SK-N-SH (cell line): ENCODE measurements at regions not wholly inside any gene's neighbourhood (a gene's known extent, or its start where the extent isn't known, plus 50 kb on each side); places are given as distances from the start of the nearest gene placed in this dataset.

Experiments
- CTCF ChIA-PET: fragments of 300-600, 350-600 bp; formaldehyde crosslinking; extraction: SDS; loops from one replicate; lab custom pipeline; 2021; lab: Yijun Ruan, JAX
- POLR2A ChIA-PET: fragments of 350-600 bp; sonication (Branson Sonifier 250); formaldehyde crosslinking; extraction: SDS; loops from one replicate; lab custom pipeline; 2020; ENCODE audit warnings: antibody characterized with exemption, inconsistent platforms; lab: Yijun Ruan, JAX
- DNase-seq: peaks from one replicate; pipeline ENCODE4 v3.0.0; 2012
- H2AFZ ChIP-seq: fragments of 200-600 bp; sonication (generic); 2 replicates; pipeline ENCODE4 v1.8.1; 2016; ENCODE audit warnings: antibody characterized with exemption, mild to moderate bottlenecking, low read depth
- H3F3A ChIP-seq: fragments of 200-600 bp; sonication (generic); replicated peaks from 2 replicates; pipeline ENCODE3; 2016; ENCODE audit warnings: antibody characterized with exemption, mild to moderate bottlenecking; ENCODE audit not compliant: insufficient read depth
- H3K27ac ChIP-seq, 2 experiments: fragments of 200-500 bp in 1 of 2; fragments of 200-600 bp in 1 of 2; sonication (Bioruptor generic) in 1 of 2; sonication (generic), shearing (Covaris generic) in 1 of 2; 2 replicates each; pipeline versions ENCODE4 v1.5.1 to v1.6.1; 2014 to 2016; ENCODE audit warnings: low read depth in 2 of 2, inconsistent platforms in 1 of 2, low read length in 1 of 2, mild to moderate bottlenecking in 1 of 2, mixed read lengths in 1 of 2
- H3K27me3 ChIP-seq: fragments of 200-600 bp; sonication (generic), shearing (Covaris generic); 2 replicates; pipeline ENCODE4 v1.6.1; 2016; ENCODE audit warnings: mixed run types; ENCODE audit not compliant: insufficient read depth
- H3K36me3 ChIP-seq, 2 experiments: fragments of 200-500 bp in 1 of 2; fragments of 200-600 bp in 1 of 2; sonication (Bioruptor generic) in 1 of 2; sonication (generic) in 1 of 2; replicated peaks in 1 of 2; 2 replicates each; pipeline versions ENCODE3 to v1.5.1; 2014 to 2016; ENCODE audit warnings: low read length in 1 of 2, mild to moderate bottlenecking in 1 of 2; ENCODE audit not compliant: insufficient read depth in 2 of 2, control insufficient read depth in 1 of 2
- H3K4me1 ChIP-seq, 2 experiments: fragments of 200-500 bp in 1 of 2; fragments of 200-600 bp in 1 of 2; sonication (Bioruptor generic) in 1 of 2; sonication (generic), shearing (Covaris generic) in 1 of 2; 2 replicates each; pipeline versions ENCODE4 v1.5.1 to v1.6.1; 2014 to 2016; ENCODE audit warnings: low read depth in 1 of 2, low read length in 1 of 2, mixed run types in 1 of 2; ENCODE audit not compliant: insufficient read depth in 2 of 2, control insufficient read depth in 1 of 2
- H3K4me2 ChIP-seq: fragments of 200-600 bp; sonication (generic), shearing (Covaris generic); 2 replicates; pipeline ENCODE4 v1.6.1; 2017; ENCODE audit warnings: mixed run types
- H3K4me3 ChIP-seq, 2 experiments: fragments of 200-500 bp in 1 of 2; fragments of 200-600 bp in 1 of 2; sonication (Bioruptor generic) in 1 of 2; sonication (generic), shearing (Covaris generic) in 1 of 2; 2 replicates each; pipeline versions ENCODE4 v1.5.1 to v1.8.1; 2014 to 2016; ENCODE audit warnings: low read depth in 2 of 2, inconsistent platforms in 1 of 2, low read length in 1 of 2, mild to moderate bottlenecking in 1 of 2, mixed read lengths in 1 of 2, moderate library complexity in 1 of 2
- H3K79me2 ChIP-seq: fragments of 200-600 bp; sonication (generic); 2 replicates; pipeline ENCODE4 v1.8.1; 2017; ENCODE audit warnings: mild to moderate bottlenecking; ENCODE audit not compliant: insufficient read depth
- H3K9ac ChIP-seq: fragments of 200-600 bp; sonication (generic); 2 replicates; pipeline ENCODE4 v1.6.1; 2017; ENCODE audit warnings: mixed run types
- H3K9me2 ChIP-seq: fragments of 200-600 bp; sonication (generic); 2 replicates; pipeline ENCODE4 v1.6.1; 2017; ENCODE audit warnings: mixed run types
- H3K9me3 ChIP-seq: fragments of 200-600 bp; sonication (generic); 2 replicates; pipeline ENCODE4 v1.6.1; 2017; ENCODE audit warnings: mixed run types, mild to moderate bottlenecking, moderate library complexity
- H4K20me1 ChIP-seq: fragments of 200-600 bp; sonication (generic); 2 replicates; pipeline ENCODE4 v1.6.1; 2017; ENCODE audit warnings: mild to moderate bottlenecking, mixed run types; ENCODE audit not compliant: insufficient read depth
- CHD2 ChIP-seq: fragments of 150-350 bp; IDR thresholded peaks from 2 replicates; pipeline ENCODE4 v1.6.1; 2018; ENCODE audit warnings: low read length; ENCODE audit not compliant: partially characterized antibody
- ELF1 ChIP-seq: IDR thresholded peaks from 2 replicates; pipeline ENCODE4 v1.4.0; 2012
- EP300 ChIP-seq, 2 experiments: IDR thresholded peaks; 2 replicates each; pipeline versions ENCODE4 v1.4.0 to v1.6.1; 2012; ENCODE audit warnings: borderline replicate concordance in 1 of 2, low read depth in 1 of 2, low read length in 1 of 2
- EZH2phosphoT487 ChIP-seq: fragments of 200-600 bp; sonication (generic); IDR thresholded peaks from 2 replicates; pipeline ENCODE4 v1.6.1; 2017; ENCODE audit warnings: low read depth, mixed run types, mild to moderate bottlenecking, antibody characterized with exemption, moderate library complexity, borderline replicate concordance
- FOSL2 ChIP-seq: IDR thresholded peaks from 2 replicates; pipeline ENCODE4 v1.4.0; 2012; ENCODE audit warnings: low read depth, mild to moderate bottlenecking, moderate library complexity, borderline replicate concordance
- FOXJ3 ChIP-seq: sonication (generic); formaldehyde crosslinking; IDR thresholded peaks from 2 replicates; pipeline ENCODE4 v1.5.1; 2020; ENCODE audit warnings: mild to moderate bottlenecking, missing genetic modification reagents
- GATA2 ChIP-seq: sonication (generic); formaldehyde crosslinking; IDR thresholded peaks from 2 replicates; pipeline ENCODE4 v1.5.0; 2020; ENCODE audit warnings: mild to moderate bottlenecking, missing genetic modification reagents
- MEF2A ChIP-seq: IDR thresholded peaks from 2 replicates; pipeline ENCODE4 v1.4.0; 2012; ENCODE audit warnings: low read depth, borderline replicate concordance
- MXI1 ChIP-seq: IDR thresholded peaks from 2 replicates; pipeline ENCODE4 v1.6.1; 2012; ENCODE audit warnings: mild to moderate bottlenecking, low read depth, low read length, improper control_type of control experiment
- SMC3 ChIP-seq: IDR thresholded peaks from 2 replicates; pipeline ENCODE4 v1.6.1; 2012; ENCODE audit warnings: low read depth, low read length, improper control_type of control experiment
- TAF1 ChIP-seq: IDR thresholded peaks from 2 replicates; pipeline ENCODE4 v1.6.1; 2012; ENCODE audit warnings: low read depth, mild to moderate bottlenecking, low read length, moderate library complexity, borderline replicate concordance
- YY1 ChIP-seq: IDR thresholded peaks from 2 replicates; pipeline ENCODE4 v1.4.0; 2012; ENCODE audit warnings: low read depth, mild to moderate bottlenecking
- WGBS: methylation state at CpG from one replicate; pipeline ENCODE4 v1.1.6; 2017; ENCODE audit warnings: low lambda C conversion rate; 5-methylcytosine and 5-hydroxymethylcytosine counted together
- TF ChIP-seq, protein P1 (sequence below): IDR thresholded peaks from 2 replicates; pipeline ENCODE4 v1.4.0; 2012; ENCODE audit warnings: low read depth, borderline replicate concordance
- TF ChIP-seq, protein P2 (sequence below): fragments of 150-350 bp; IDR thresholded peaks from 2 replicates; pipeline ENCODE4 v1.6.1; 2016; ENCODE audit warnings: mild to moderate bottlenecking, low read depth, low read length
- TF ChIP-seq, protein P3 (sequence below): IDR thresholded peaks from 2 replicates; pipeline ENCODE4 v1.4.0; 2012; ENCODE audit warnings: low read depth
- TF ChIP-seq, protein P4 (sequence below): fragments of 150-350 bp; IDR thresholded peaks from 2 replicates; pipeline ENCODE4 v1.6.1; 2017; ENCODE audit warnings: antibody characterized with exemption, low read length, low read depth, borderline replicate concordance

DNA sequence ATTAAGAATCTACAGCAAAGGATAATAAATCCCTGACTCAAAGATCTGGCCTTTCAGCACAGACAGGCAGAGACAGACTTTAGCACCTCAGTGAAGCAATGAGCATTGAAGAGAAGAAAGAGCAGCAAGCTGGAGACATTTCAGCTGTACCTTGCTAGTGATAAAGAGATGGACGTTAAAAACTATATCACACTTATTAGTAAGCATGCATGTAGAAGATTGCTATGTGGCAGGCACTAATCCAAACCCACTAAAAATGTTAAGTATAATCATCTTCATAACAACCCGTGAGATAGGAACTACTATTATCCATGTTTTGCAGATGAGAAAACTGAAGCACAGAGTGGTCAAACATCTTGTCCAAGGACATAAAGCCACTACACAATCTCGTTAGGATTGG, 1538.3 kb upstream of the FLRT2 start:
- TF ChIP-seq TAF1 = no peak
- no peak for TF ChIP-seq EP300 (IDR thresholded peaks at IDR 0.05; ENCODE audit: borderline replicate concordance in 1 of 2, low read depth in 1 of 2, low read length in 1 of 2)
- no peak for TF ChIP-seq MXI1
- TF ChIP-seq ELF1 = no peak
- no peak for TF ChIP-seq YY1
- no peak for TF ChIP-seq EZH2phosphoT487
- no peak for TF ChIP-seq CHD2
- TF ChIP-seq, protein P1, sequence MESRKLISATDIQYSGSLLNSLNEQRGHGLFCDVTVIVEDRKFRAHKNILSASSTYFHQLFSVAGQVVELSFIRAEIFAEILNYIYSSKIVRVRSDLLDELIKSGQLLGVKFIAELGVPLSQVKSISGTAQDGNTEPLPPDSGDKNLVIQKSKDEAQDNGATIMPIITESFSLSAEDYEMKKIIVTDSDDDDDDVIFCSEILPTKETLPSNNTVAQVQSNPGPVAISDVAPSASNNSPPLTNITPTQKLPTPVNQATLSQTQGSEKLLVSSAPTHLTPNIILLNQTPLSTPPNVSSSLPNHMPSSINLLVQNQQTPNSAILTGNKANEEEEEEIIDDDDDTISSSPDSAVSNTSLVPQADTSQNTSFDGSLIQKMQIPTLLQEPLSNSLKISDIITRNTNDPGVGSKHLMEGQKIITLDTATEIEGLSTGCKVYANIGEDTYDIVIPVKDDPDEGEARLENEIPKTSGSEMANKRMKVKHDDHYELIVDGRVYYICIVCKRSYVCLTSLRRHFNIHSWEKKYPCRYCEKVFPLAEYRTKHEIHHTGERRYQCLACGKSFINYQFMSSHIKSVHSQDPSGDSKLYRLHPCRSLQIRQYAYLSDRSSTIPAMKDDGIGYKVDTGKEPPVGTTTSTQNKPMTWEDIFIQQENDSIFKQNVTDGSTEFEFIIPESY = no peak
- TF ChIP-seq, protein P2, sequence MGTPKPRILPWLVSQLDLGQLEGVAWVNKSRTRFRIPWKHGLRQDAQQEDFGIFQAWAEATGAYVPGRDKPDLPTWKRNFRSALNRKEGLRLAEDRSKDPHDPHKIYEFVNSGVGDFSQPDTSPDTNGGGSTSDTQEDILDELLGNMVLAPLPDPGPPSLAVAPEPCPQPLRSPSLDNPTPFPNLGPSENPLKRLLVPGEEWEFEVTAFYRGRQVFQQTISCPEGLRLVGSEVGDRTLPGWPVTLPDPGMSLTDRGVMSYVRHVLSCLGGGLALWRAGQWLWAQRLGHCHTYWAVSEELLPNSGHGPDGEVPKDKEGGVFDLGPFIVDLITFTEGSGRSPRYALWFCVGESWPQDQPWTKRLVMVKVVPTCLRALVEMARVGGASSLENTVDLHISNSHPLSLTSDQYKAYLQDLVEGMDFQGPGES = no peak
- TF ChIP-seq, protein P3, sequence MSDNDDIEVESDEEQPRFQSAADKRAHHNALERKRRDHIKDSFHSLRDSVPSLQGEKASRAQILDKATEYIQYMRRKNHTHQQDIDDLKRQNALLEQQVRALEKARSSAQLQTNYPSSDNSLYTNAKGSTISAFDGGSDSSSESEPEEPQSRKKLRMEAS = no peak
- TF ChIP-seq FOXJ3 (CRISPR knock-in tag) = no peak
- TF ChIP-seq GATA2 (CRISPR knock-in tag) = no peak
- TF ChIP-seq SMC3 = no peak
- no peak for TF ChIP-seq FOSL2
- no peak for TF ChIP-seq MEF2A
- TF ChIP-seq, protein P4, sequence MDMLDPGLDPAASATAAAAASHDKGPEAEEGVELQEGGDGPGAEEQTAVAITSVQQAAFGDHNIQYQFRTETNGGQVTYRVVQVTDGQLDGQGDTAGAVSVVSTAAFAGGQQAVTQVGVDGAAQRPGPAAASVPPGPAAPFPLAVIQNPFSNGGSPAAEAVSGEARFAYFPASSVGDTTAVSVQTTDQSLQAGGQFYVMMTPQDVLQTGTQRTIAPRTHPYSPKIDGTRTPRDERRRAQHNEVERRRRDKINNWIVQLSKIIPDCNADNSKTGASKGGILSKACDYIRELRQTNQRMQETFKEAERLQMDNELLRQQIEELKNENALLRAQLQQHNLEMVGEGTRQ = no peak
- Histone ChIP-seq H3K9me2 (no peaks in the 10 kb centered on the region), H3K27me3 (no peaks in the 10 kb centered on the region), H3K36me3 (no peaks in the 10 kb centered on the region), H3K79me2 (no peaks in the 10 kb centered on the region), H3K4me3 (no peak overlapping the region), H3K4me1 (no peaks in the 10 kb centered on the region), H3K9me3 (no peaks in the 10 kb centered on the region), H3K27ac (no peak overlapping the region), H3K9ac (no peak overlapping the region), H4K20me1 (no peaks in the 10 kb centered on the region), H2AFZ (no peak overlapping the region), H3F3A (no peaks in the 10 kb centered on the region), H3K4me2 (no peak overlapping the region)
- WGBS = 0% methylated on average over 3 of the region's 3 CpGs
- ChIA-PET CTCF (interaction anchor here (1.0 kb wide), 1 partner anchor 293 kb away, joined by 3 read pairs; no protein-coding TSS in a partner anchor), POLR2A (no interaction called here)
- no peak for DNase-seq
